ENCODE measurements at regions not wholly inside any gene's neighbourhood (a gene's known extent, or its start where the extent isn't known, plus 50 kb on each side); places are given as distances from the start of the nearest gene placed in this dataset.

DNA sequence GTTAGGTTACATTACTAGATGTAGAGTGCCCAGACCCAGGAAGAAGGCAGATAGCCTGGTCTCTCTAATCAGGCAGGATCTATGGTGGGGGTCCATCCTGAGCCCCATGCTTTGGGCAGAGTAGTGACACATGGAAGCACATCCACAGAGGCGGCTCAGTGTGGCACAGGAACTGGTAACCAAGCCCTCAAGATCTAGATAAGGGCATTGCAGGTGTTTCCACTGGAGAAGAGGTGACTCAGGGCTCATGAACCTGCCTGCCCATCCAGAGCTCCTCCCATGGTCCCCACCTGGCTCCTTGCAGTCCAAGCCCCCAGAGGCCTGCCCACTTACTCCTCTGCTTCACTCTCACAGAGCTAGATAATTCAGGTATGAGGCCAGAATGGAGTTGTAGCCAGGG lies 62.0 kb upstream of the TMEM132E start:
- Mint-ChIP-seq H3K36me3 (ENCODE audit: low read depth) (no peaks in the 10 kb centered on the region), H3K27me3 (ENCODE audit: low read depth) (peaks cover 12% of the 10 kb centered on the region), H3K4me1 (ENCODE audit: low read depth) (no peaks in the 10 kb centered on the region), H3K27ac (ENCODE audit: unreplicated experiment) (no peak overlapping the region), H3K4me3 (ENCODE audit: unreplicated experiment) (no peak overlapping the region), H3K9me3 (ENCODE audit: low read depth) (no peaks in the 10 kb centered on the region)
- no peak for DNase-seq (ENCODE audit: low spot score)
- TF ChIP-seq, protein P1, sequence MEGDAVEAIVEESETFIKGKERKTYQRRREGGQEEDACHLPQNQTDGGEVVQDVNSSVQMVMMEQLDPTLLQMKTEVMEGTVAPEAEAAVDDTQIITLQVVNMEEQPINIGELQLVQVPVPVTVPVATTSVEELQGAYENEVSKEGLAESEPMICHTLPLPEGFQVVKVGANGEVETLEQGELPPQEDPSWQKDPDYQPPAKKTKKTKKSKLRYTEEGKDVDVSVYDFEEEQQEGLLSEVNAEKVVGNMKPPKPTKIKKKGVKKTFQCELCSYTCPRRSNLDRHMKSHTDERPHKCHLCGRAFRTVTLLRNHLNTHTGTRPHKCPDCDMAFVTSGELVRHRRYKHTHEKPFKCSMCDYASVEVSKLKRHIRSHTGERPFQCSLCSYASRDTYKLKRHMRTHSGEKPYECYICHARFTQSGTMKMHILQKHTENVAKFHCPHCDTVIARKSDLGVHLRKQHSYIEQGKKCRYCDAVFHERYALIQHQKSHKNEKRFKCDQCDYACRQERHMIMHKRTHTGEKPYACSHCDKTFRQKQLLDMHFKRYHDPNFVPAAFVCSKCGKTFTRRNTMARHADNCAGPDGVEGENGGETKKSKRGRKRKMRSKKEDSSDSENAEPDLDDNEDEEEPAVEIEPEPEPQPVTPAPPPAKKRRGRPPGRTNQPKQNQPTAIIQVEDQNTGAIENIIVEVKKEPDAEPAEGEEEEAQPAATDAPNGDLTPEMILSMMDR (IDR thresholded peaks at IDR 0.05) = no peak

DNA sequence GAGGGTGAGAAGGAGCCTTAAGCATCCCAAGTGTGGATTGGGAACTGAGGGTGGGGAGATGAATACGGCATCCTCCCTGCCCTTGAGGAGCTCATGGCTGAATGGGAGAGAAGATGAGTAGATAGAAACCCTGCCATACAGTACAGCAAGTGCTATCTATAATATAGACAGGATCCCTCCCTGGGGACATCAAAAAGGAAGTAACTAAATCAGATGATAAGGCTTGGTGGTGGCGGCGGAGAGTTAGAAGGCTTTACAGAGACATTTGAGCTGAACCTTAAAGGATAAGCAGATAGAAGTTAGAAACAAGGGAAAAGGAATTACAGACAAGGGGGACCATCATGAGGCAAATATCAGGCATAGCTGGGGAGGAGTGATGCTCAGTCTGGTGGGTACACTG lies 67.5 kb upstream of the TMEM132E start:
- no peak for DNase-seq (ENCODE audit: low spot score)
- Mint-ChIP-seq H3K27me3 (ENCODE audit: low read depth) (peaks cover 21% of the 10 kb centered on the region), H3K9me3 (ENCODE audit: low read depth) (no peaks in the 10 kb centered on the region), H3K4me3 (ENCODE audit: unreplicated experiment) (no peak overlapping the region), H3K4me1 (ENCODE audit: low read depth) (no peaks in the 10 kb centered on the region), H3K36me3 (ENCODE audit: low read depth) (no peaks in the 10 kb centered on the region), H3K27ac (ENCODE audit: unreplicated experiment) (no peak overlapping the region)
- TF ChIP-seq, protein P1 (IDR thresholded peaks at IDR 0.05) = no peak

DNA sequence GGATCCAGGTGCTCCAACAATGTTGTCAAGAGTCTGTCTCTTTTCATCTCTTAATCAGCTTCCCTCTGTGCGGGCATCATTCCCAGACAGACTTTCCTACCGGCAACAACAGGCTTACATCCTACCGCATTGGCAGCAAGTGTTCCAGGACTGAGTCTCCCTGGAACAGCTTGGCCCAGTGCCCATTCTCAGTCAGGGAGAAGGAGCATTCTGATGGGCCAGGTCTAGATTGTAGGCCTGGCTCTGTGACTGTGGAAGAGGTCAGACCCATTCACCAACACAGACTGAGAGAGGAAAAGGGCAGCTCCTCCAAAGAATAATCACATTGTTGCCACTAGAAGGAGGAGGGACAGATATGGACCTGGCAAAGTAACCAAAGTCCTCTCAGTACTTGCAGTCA lies 68.1 kb upstream of the TMEM132E start:
- no peak for DNase-seq (ENCODE audit: low spot score)
- Mint-ChIP-seq H3K36me3 (ENCODE audit: low read depth) (no peaks in the 10 kb centered on the region), H3K4me3 (ENCODE audit: unreplicated experiment) (no peak overlapping the region), H3K4me1 (ENCODE audit: low read depth) (no peaks in the 10 kb centered on the region), H3K27me3 (ENCODE audit: low read depth) (peaks cover 22% of the 10 kb centered on the region), H3K27ac (ENCODE audit: unreplicated experiment) (no peak overlapping the region), H3K9me3 (ENCODE audit: low read depth) (no peaks in the 10 kb centered on the region)
- TF ChIP-seq, protein P1 (IDR thresholded peaks at IDR 0.05) = no peak

DNA sequence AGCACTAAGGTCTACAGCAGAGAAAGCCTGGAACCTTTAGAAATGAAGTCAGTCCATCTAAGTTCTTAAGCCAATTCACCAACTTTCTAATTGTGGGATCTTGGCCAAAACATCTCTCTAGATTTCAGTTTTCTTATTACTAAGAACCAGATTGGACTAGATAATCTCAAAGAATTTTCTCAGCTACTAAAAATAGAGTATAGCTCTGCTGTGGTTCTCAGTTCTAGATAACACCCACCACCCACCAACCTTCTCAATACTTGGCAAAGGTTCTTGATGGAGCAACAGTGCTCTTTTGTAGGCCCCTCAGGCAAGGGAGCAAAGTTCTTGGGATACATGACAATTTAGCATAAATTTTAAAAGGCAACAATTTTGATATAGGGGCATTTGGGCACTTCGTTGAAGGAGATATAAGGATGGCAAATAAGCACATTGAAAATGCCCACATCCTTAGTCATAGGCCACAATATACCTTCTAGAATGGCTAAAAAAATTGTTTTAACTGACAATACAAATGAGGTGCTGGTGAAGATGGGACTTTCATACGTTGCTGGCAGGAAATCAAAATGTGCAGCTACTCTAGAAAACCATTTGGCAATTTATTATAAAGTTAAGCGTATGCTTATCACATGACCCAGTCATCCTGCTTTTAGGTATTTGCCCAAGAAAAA lies 74.4 kb upstream of the TMEM132E start:
- Mint-ChIP-seq H3K27ac (ENCODE audit: unreplicated experiment) (no peak overlapping the region), H3K27me3 (ENCODE audit: low read depth) (peaks cover 19% of the 10 kb centered on the region), H3K36me3 (ENCODE audit: low read depth) (no peaks in the 10 kb centered on the region), H3K9me3 (ENCODE audit: low read depth) (no peaks in the 10 kb centered on the region), H3K4me1 (ENCODE audit: low read depth) (no peaks in the 10 kb centered on the region), H3K4me3 (ENCODE audit: unreplicated experiment) (no peak overlapping the region)
- TF ChIP-seq, protein P1 (IDR thresholded peaks at IDR 0.05) = no peak
- DNase-seq (ENCODE audit: low spot score) = no peak

DNA sequence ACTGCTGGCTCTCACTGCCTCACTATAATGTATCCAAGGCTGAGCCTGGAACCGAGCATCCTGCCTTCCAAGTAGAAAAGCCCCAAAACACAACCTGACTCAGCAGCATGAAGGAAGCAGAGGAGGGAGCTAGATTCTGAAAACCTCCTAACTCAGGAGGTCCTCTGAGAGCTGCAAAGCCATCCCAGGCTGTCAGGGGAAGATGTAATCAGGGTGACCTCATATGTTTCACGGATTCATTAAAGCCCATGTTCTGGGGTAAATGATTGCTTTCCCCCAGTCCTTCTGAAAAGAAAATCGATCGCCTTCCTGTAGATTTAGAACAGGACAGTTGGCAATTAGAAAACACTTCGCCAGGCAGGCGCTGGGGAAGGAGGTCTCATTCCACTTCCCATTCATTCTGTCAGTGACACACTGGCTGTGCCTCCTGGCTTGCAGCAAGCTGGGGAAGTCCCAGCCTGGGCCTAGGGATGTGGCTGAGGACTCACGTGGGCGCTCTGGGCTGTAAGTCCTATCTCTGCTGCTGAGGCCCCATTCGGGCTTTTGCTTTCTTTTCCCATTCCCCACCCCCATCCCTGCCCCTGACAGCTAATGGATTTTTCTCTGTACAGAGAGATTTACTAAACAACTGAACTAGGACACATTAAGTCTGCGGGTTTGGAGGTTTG lies 75.7 kb upstream of the TMEM132E start:
- no peak overlapping the region for H3K4me3 Mint-ChIP-seq (ENCODE audit: unreplicated experiment)
- H3K9me3 Mint-ChIP-seq (ENCODE audit: low read depth) = no peaks in the 10 kb centered on the region
- H3K27ac Mint-ChIP-seq (ENCODE audit: unreplicated experiment) = no peak overlapping the region
- TF ChIP-seq, protein P1 (IDR thresholded peaks at IDR 0.05) = no peak
- no peaks in the 10 kb centered on the region for H3K4me1 Mint-ChIP-seq (ENCODE audit: low read depth)
- no peaks in the 10 kb centered on the region for H3K36me3 Mint-ChIP-seq (ENCODE audit: low read depth)
- peaks cover 15% of the 10 kb centered on the region for H3K27me3 Mint-ChIP-seq (ENCODE audit: low read depth)
- DNase-seq (ENCODE audit: low spot score) = no peak

All from chondrocyte (in vitro differentiated cells).